ENCODE measurements at regions not wholly inside any gene's neighbourhood (a gene's known extent, or its start where the extent isn't known, plus 50 kb on each side); places are given as distances from the start of the nearest gene placed in this dataset.

GRCh38 chr6:63491119-63491518, 81.2 kb upstream of the LOC128125822 start:
- TF ChIP-seq CTCF (conservative IDR thresholded peaks at IDR 0.05), result no peak
- no peak for TF ChIP-seq EZH2 (IDR thresholded peaks at IDR 0.05; ENCODE audit: low read depth)
